Panc1 (cell line): ENCODE measurements at regions not wholly inside any gene's neighbourhood (a gene's known extent, or its start where the extent isn't known, plus 50 kb on each side); places are given as distances from the start of the nearest gene placed in this dataset.

Source experiments
- ATAC-seq: fragments of 200-7000 bp; cut with Tn5 transposase; 2 replicates; pipeline ENCODE4 v1.9.1; 2020; ENCODE audit warnings: mild to moderate bottlenecking, moderate library complexity
- BruUV-seq: library from RNA; stranded (reverse); fragments of 400-500 nt; replicated peaks from 2 replicates; lab custom pipeline; 2021; lab: Mats Ljungman, UMichigan
- CTCF ChIA-PET: fragments of 300-600 bp; sonication (Branson Sonifier 250); formaldehyde crosslinking; loops from one replicate; lab custom pipeline; 2022; ENCODE audit warnings: antibody characterized with exemption; lab: Charles Lee
- POLR2A ChIA-PET: fragments of 300-600 bp; sonication (Branson Sonifier 250); formaldehyde crosslinking; loops from one replicate; lab custom pipeline; 2022; ENCODE audit warnings: antibody characterized with exemption; lab: Charles Lee
- DNase-seq: peaks from one replicate; pipeline ENCODE4 v3.0.0-alpha.2; 2010; ENCODE audit warnings: low read depth, low spot score
- H3K27ac ChIP-seq: 2 replicates; pipeline ENCODE4 v1.5.1; 2011; ENCODE audit warnings: mild to moderate bottlenecking, low read length, inconsistent platforms
- H3K27me3 ChIP-seq: fragments of 200-500 bp; sonication (Bioruptor generic); 2 replicates; pipeline ENCODE4 v1.6.0; 2014; ENCODE audit warnings: low read length, inconsistent platforms; ENCODE audit not compliant: control insufficient read depth, insufficient read depth
- H3K36me3 ChIP-seq: fragments of 200-500 bp; sonication (Bioruptor generic); 2 replicates; pipeline ENCODE4 v1.5.1; 2014; ENCODE audit warnings: inconsistent platforms, mild to moderate bottlenecking, low read length, moderate library complexity; ENCODE audit not compliant: control insufficient read depth, insufficient read depth
- H3K4me1 ChIP-seq: 2 replicates; pipeline ENCODE4 v1.5.1; 2011; ENCODE audit warnings: inconsistent platforms, mild to moderate bottlenecking, low read length, moderate library complexity; ENCODE audit not compliant: control insufficient read depth, insufficient read depth
- H3K4me3 ChIP-seq, 2 experiments: 2 replicates each; pipeline ENCODE4 v1.5.1; 2011 to 2012; ENCODE audit warnings: low read depth in 2 of 2, low read length in 2 of 2, mild to moderate bottlenecking in 2 of 2, inconsistent platforms in 1 of 2, moderate library complexity in 1 of 2
- H3K9me3 ChIP-seq: fragments of 200-500 bp; sonication (Bioruptor generic); 2 replicates; pipeline ENCODE4 v1.5.1; 2014; ENCODE audit warnings: low read depth, mild to moderate bottlenecking, inconsistent platforms, low read length, moderate library complexity; ENCODE audit not compliant: control insufficient read depth, insufficient read depth
- CTCF ChIP-seq: fragments of 450-650 bp; IDR thresholded peaks from 2 replicates; pipeline ENCODE4 v1.5.1; 2017; ENCODE audit warnings: mild to moderate bottlenecking
- POLR2AphosphoS5 ChIP-seq: IDR thresholded peaks from 2 replicates; pipeline ENCODE4 v1.6.1; 2012; ENCODE audit warnings: mild to moderate bottlenecking, low read depth, low read length, moderate library complexity
- REST ChIP-seq, 2 experiments: IDR thresholded peaks; 2 replicates each; pipeline ENCODE4 v1.6.1; 2011 to 2012; ENCODE audit warnings: low read depth in 2 of 2, control low read depth in 1 of 2, low read length in 1 of 2, mild to moderate bottlenecking in 1 of 2, moderate library complexity in 1 of 2; ENCODE audit not compliant: insufficient read depth in 1 of 2
- SIN3A ChIP-seq: IDR thresholded peaks from 2 replicates; pipeline ENCODE4 v1.6.1; 2012; ENCODE audit warnings: low read depth, mild to moderate bottlenecking, low read length, moderate library complexity, borderline replicate concordance; ENCODE audit not compliant: insufficient read depth
- TCF7L2 ChIP-seq: IDR thresholded peaks from 2 replicates; pipeline ENCODE4 v1.6.1; 2011; ENCODE audit warnings: mild to moderate bottlenecking, low read depth, low read length, inconsistent platforms
- in situ Hi-C: cut with HindIII; loops from 2 replicates; pipeline ENCODE4 v1.10.0; 2016; ENCODE audit warnings: low sequenced_read_pairs, low pct_unique_long_range_greater_than_20kb
- intact Hi-C: fragments of 100-400 bp; cut with micrococcal nuclease; formaldehyde crosslinking; loops from one replicate; pipeline ENCODE4 v1.10.0; 2022; ENCODE audit not compliant: unreplicated experiment

- POLR2A ChIA-PET: no interaction called here
- ATAC-seq: no peak
- no peak for TF ChIP-seq TCF7L2
- TF ChIP-seq POLR2AphosphoS5: no peak
- no peak for TF ChIP-seq CTCF
- TF ChIP-seq SIN3A: no peak
- no peak for TF ChIP-seq REST (IDR thresholded peaks at IDR 0.05; ENCODE audit: insufficient read depth in 1 of 2, low read depth in 2 of 2, low read length in 1 of 2)
- CTCF ChIA-PET: interaction anchor here (1.0 kb wide), 1 partner anchor 11 kb away, joined by 3 read pairs; no protein-coding TSS in a partner anchor
- DNase-seq: no peak
- intact Hi-C loops (no loop called here), in situ Hi-C loops (no loop called here)
- Histone ChIP-seq H3K27ac (no peak overlapping the region), H3K4me1 (no peaks in the 10 kb centered on the region), H3K9me3 (no peaks in the 10 kb centered on the region), H3K27me3 (no peaks in the 10 kb centered on the region), H3K4me3 (no peak overlapping the region), H3K36me3 (no peaks in the 10 kb centered on the region)
- BruUV-seq: no TSS peak
These were observed 610.5 kb upstream of the PFKP start for GRCh38 chr10:2456834-2457233.

GRCh38 chr10:2445370-2445769, 622.0 kb upstream of the PFKP start:
- no TSS peak for BruUV-seq
- ATAC-seq (no peak), DNase-seq (no peak)
- POLR2A ChIA-PET: no interaction called here
- no peaks in the 10 kb centered on the region for H3K4me1 ChIP-seq
- H3K27me3 ChIP-seq: no peaks in the 10 kb centered on the region
- H3K27ac ChIP-seq: no peak overlapping the region
- TF ChIP-seq POLR2AphosphoS5: no peak
- intact Hi-C loops (no loop called here), in situ Hi-C loops (no loop called here)
- no peak overlapping the region for H3K4me3 ChIP-seq
- H3K36me3 ChIP-seq: no peaks in the 10 kb centered on the region
- CTCF ChIA-PET: interaction anchor here (0.6 kb wide), 1 partner anchor 12 kb away, joined by 3 read pairs; no protein-coding TSS in a partner anchor
- no peaks in the 10 kb centered on the region for H3K9me3 ChIP-seq

- ChIA-PET POLR2A (no interaction called here), CTCF (no interaction called here)
- H3K36me3 ChIP-seq: no peaks in the 10 kb centered on the region
- TF ChIP-seq REST (IDR thresholded peaks at IDR 0.05; ENCODE audit: insufficient read depth in 1 of 2, low read depth in 2 of 2, low read length in 1 of 2): no peak
- no peak for TF ChIP-seq POLR2AphosphoS5
- TF ChIP-seq SIN3A: no peak
- no peak for TF ChIP-seq TCF7L2
- no peak for TF ChIP-seq CTCF
- BruUV-seq: no TSS peak
- ATAC-seq (no peak), DNase-seq (no peak)
- H3K27ac ChIP-seq: no peak overlapping the region
- H3K9me3 ChIP-seq: no peaks in the 10 kb centered on the region
- no peaks in the 10 kb centered on the region for H3K27me3 ChIP-seq
- no peak overlapping the region for H3K4me3 ChIP-seq
- intact Hi-C loops: no loop called here
- in situ Hi-C loops: no loop called here
- H3K4me1 ChIP-seq: no peaks in the 10 kb centered on the region
These were observed 627.4 kb upstream of the PFKP start for GRCh38 chr10:2439983-2440382.
